HEK293 (cell line): ENCODE measurements at regions not wholly inside any gene's neighbourhood (a gene's known extent, or its start where the extent isn't known, plus 50 kb on each side); places are given as distances from the start of the nearest gene placed in this dataset.

ENCODE experiments used
- CTCF ChIA-PET: fragments of 350-600 bp; formaldehyde crosslinking; extraction: SDS; loops from one replicate; lab custom pipeline; 2021; ENCODE audit warnings: antibody characterized with exemption; lab: Yijun Ruan, JAX
- POLR2A ChIA-PET: fragments of 300-600 bp; formaldehyde crosslinking; extraction: SDS; loops from one replicate; lab custom pipeline; 2020; ENCODE audit warnings: antibody characterized with exemption, inconsistent platforms; lab: Yijun Ruan, JAX
- H3K27ac ChIP-seq: fragments of 200-500 bp; sonication (Bioruptor generic); 2 replicates; pipeline ENCODE4 v1.5.1; 2014; ENCODE audit warnings: low read depth, low read length, control low read depth, inconsistent platforms; ENCODE audit errors: extremely low read depth
- H3K36me3 ChIP-seq, 2 experiments: fragments of 200-500 bp in 1 of 2; sonication (Bioruptor generic) in 1 of 2; 1 replicate in 1 of 2; 2 replicates in 1 of 2; pipeline ENCODE4 v1.5.1; 2014 to 2017; ENCODE audit warnings: inconsistent platforms in 2 of 2, low read length in 2 of 2; ENCODE audit not compliant: control insufficient read depth in 2 of 2, insufficient read depth in 1 of 2
- H3K4me1 ChIP-seq: fragments of 200-500 bp; sonication (Bioruptor generic); 2 replicates; pipeline ENCODE4 v1.5.1; 2014; ENCODE audit warnings: mild to moderate bottlenecking, low read length, inconsistent platforms; ENCODE audit not compliant: control insufficient read depth, insufficient read depth
- H3K4me3 ChIP-seq: 2 replicates; pipeline ENCODE4 v1.5.1; 2011; ENCODE audit warnings: low read depth, mild to moderate bottlenecking, control low read depth, low read length, moderate library complexity
- H3K9me3 ChIP-seq: fragments of 200-500 bp; sonication (Bioruptor generic); 2 replicates; pipeline ENCODE4 v1.5.1; 2014; ENCODE audit warnings: low read depth, low read length, inconsistent platforms; ENCODE audit not compliant: control insufficient read depth, insufficient read depth
- BCL11A ChIP-seq: fragments of 450-650 bp; formaldehyde crosslinking; IDR thresholded peaks from 2 replicates; pipeline ENCODE4 v1.5.1; 2016; ENCODE audit warnings: low read depth, missing biosample characterization, missing genetic modification characterization
- CTCF ChIP-seq: fragments of 450-650 bp; formaldehyde crosslinking; IDR thresholded peaks from 2 replicates; pipeline ENCODE4 v1.5.1; 2016; ENCODE audit warnings: missing biosample characterization, missing genetic modification characterization
- FEZF1 ChIP-seq: fragments of 450-650 bp; formaldehyde crosslinking; IDR thresholded peaks from 2 replicates; pipeline ENCODE4 v1.5.1; 2016; ENCODE audit warnings: missing biosample characterization, missing genetic modification characterization
- HOXD13 ChIP-seq: sonication (generic); formaldehyde crosslinking; IDR thresholded peaks from 2 replicates; pipeline ENCODE4 v1.8.0; 2022; ENCODE audit warnings: missing genetic modification reagents, borderline replicate concordance
- MYNN ChIP-seq: fragments of 450-650 bp; formaldehyde crosslinking; IDR thresholded peaks from 2 replicates; pipeline ENCODE4 v1.5.1; 2016; ENCODE audit warnings: missing biosample characterization, missing genetic modification characterization, borderline replicate concordance
- SCRT2 ChIP-seq: fragments of 450-650 bp; formaldehyde crosslinking; IDR thresholded peaks from 2 replicates; pipeline ENCODE4 v1.5.1; 2016; ENCODE audit warnings: missing biosample characterization, missing genetic modification characterization
- WT1 ChIP-seq: fragments of 450-650 bp; formaldehyde crosslinking; IDR thresholded peaks from 2 replicates; pipeline ENCODE4 v1.5.1; 2016; ENCODE audit warnings: missing biosample characterization, missing genetic modification characterization
- YY2 ChIP-seq: fragments of 450-650 bp; formaldehyde crosslinking; IDR thresholded peaks from 2 replicates; pipeline ENCODE4 v1.5.1; 2016; ENCODE audit warnings: missing biosample characterization, missing genetic modification characterization
- ZFP37 ChIP-seq: fragments of 450-650 bp; formaldehyde crosslinking; IDR thresholded peaks from 2 replicates; pipeline ENCODE4 v1.5.1; 2016; ENCODE audit warnings: missing biosample characterization, missing genetic modification characterization
- ZIC2 ChIP-seq: fragments of 450-650 bp; formaldehyde crosslinking; IDR thresholded peaks from 2 replicates; pipeline ENCODE4 v1.5.1; 2016; ENCODE audit warnings: missing biosample characterization, missing genetic modification characterization
- ZNF121 ChIP-seq: fragments of 450-650 bp; formaldehyde crosslinking; IDR thresholded peaks from 2 replicates; pipeline ENCODE4 v1.5.1; 2016; ENCODE audit warnings: missing biosample characterization, missing genetic modification characterization
- ZNF132 ChIP-seq: fragments of 450-650 bp; formaldehyde crosslinking; IDR thresholded peaks from 2 replicates; pipeline ENCODE4 v1.5.1; 2017; ENCODE audit warnings: missing biosample characterization, missing genetic modification characterization, borderline replicate concordance
- ZNF184 ChIP-seq: fragments of 450-650 bp; IDR thresholded peaks from 2 replicates; pipeline ENCODE4 v1.5.1; 2018; ENCODE audit warnings: missing biosample characterization, mild to moderate bottlenecking, missing genetic modification characterization
- ZNF2 ChIP-seq: fragments of 450-650 bp; formaldehyde crosslinking; IDR thresholded peaks from 2 replicates; pipeline ENCODE4 v1.5.1; 2016; ENCODE audit warnings: missing biosample characterization, missing genetic modification characterization
- ZNF23 ChIP-seq: fragments of 450-650 bp; formaldehyde crosslinking; IDR thresholded peaks from 2 replicates; pipeline ENCODE4 v1.5.1; 2016; ENCODE audit warnings: missing biosample characterization, missing genetic modification characterization, borderline replicate concordance
- ZNF274 ChIP-seq, 2 experiments: fragments of 200-500 bp in 1 of 2; fragments of 450-650 bp in 1 of 2; sonication (Bioruptor generic) in 1 of 2; formaldehyde crosslinking in 1 of 2; IDR thresholded peaks; 2 replicates each; pipeline versions ENCODE4 v1.5.1 to v1.6.1; 2014 to 2016; ENCODE audit warnings: borderline replicate concordance in 1 of 2, inconsistent platforms in 1 of 2, low read length in 1 of 2, missing biosample characterization in 1 of 2, missing genetic modification characterization in 1 of 2
- ZNF324 ChIP-seq: fragments of 450-650 bp; formaldehyde crosslinking; IDR thresholded peaks from 2 replicates; pipeline ENCODE4 v1.5.1; 2016; ENCODE audit warnings: missing biosample characterization, missing genetic modification characterization
- ZNF350 ChIP-seq: fragments of 450-650 bp; formaldehyde crosslinking; IDR thresholded peaks from 2 replicates; pipeline ENCODE4 v1.5.0; 2017; ENCODE audit warnings: missing biosample characterization, mild to moderate bottlenecking, missing genetic modification characterization
- ZNF510 ChIP-seq: fragments of 450-650 bp; formaldehyde crosslinking; IDR thresholded peaks from 2 replicates; pipeline ENCODE4 v1.5.1; 2018; ENCODE audit warnings: mild to moderate bottlenecking, missing genetic modification characterization, missing biosample characterization; ENCODE audit not compliant: insufficient replicate concordance
- ZNF529 ChIP-seq: fragments of 450-650 bp; formaldehyde crosslinking; IDR thresholded peaks from 2 replicates; pipeline ENCODE4 v1.5.1; 2017; ENCODE audit warnings: missing genetic modification characterization, missing biosample characterization; ENCODE audit not compliant: insufficient replicate concordance
- ZNF544 ChIP-seq: fragments of 450-650 bp; formaldehyde crosslinking; IDR thresholded peaks from 2 replicates; pipeline ENCODE4 v1.5.0; 2017; ENCODE audit warnings: missing biosample characterization, missing genetic modification characterization
- ZNF629 ChIP-seq: fragments of 450-650 bp; formaldehyde crosslinking; IDR thresholded peaks from 2 replicates; pipeline ENCODE4 v1.5.1; 2017; ENCODE audit warnings: missing biosample characterization, missing genetic modification characterization
- ZNF664 ChIP-seq: fragments of 450-650 bp; formaldehyde crosslinking; IDR thresholded peaks from 2 replicates; pipeline ENCODE4 v1.5.1; 2016; ENCODE audit warnings: missing biosample characterization, missing genetic modification characterization
- ZNF830 ChIP-seq: fragments of 450-650 bp; IDR thresholded peaks from 2 replicates; pipeline ENCODE4 v1.5.0; 2018; ENCODE audit warnings: missing biosample characterization, missing genetic modification characterization, low read depth, mild to moderate bottlenecking, moderate library complexity
- ZNF837 ChIP-seq: fragments of 450-650 bp; formaldehyde crosslinking; IDR thresholded peaks from 2 replicates; pipeline ENCODE4 v1.5.1; 2016; ENCODE audit warnings: missing biosample characterization, missing genetic modification characterization
- ZNF843 ChIP-seq: fragments of 450-650 bp; formaldehyde crosslinking; IDR thresholded peaks from 2 replicates; pipeline ENCODE4 v1.5.1; 2016; ENCODE audit warnings: missing biosample characterization, missing genetic modification characterization
- ZXDB ChIP-seq: fragments of 450-650 bp; formaldehyde crosslinking; IDR thresholded peaks from 2 replicates; pipeline ENCODE4 v1.5.1; 2016; ENCODE audit warnings: missing biosample characterization, missing genetic modification characterization
- TF ChIP-seq, protein P1 (sequence below): fragments of 450-650 bp; formaldehyde crosslinking; IDR thresholded peaks from 2 replicates; pipeline ENCODE4 v1.5.1; 2016; ENCODE audit warnings: missing biosample characterization, missing genetic modification characterization, low read depth
- TF ChIP-seq, protein P2 (sequence below): fragments of 450-650 bp; formaldehyde crosslinking; IDR thresholded peaks from 2 replicates; pipeline ENCODE4 v1.5.1; 2016; ENCODE audit warnings: missing biosample characterization, missing genetic modification characterization, borderline replicate concordance
- TF ChIP-seq, protein P3 (sequence below): fragments of 450-650 bp; IDR thresholded peaks from 2 replicates; pipeline ENCODE4 v1.5.1; 2018; ENCODE audit warnings: missing biosample characterization, mild to moderate bottlenecking, missing genetic modification characterization

DNA sequence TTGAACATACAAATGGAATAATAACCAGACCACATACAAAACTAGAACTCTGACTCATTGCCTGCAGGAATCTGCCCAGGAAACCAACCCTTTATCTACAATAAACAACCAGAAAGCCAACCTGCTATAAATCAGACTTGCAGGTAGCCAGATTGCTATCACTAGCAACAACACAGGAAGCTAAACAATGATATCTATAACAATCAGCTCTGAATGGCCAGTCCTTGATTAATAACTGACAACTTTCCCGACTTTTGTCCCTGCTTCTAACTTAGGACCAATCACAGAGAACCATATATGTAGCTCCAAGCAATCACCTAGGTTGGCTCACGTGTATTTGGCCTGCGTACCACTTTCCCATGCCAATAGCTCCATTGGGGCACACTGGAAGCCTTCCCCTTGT lies 470.8 kb downstream of the RIT2 start:
- Histone ChIP-seq H3K27ac (no peak overlapping the region), H3K36me3 (no peaks in the 10 kb centered on the region), H3K4me3 (no peak overlapping the region), H3K9me3 (no peaks in the 10 kb centered on the region), H3K4me1 (peaks cover 13% of the 10 kb centered on the region)
- ChIA-PET CTCF (no interaction called here), POLR2A (no interaction called here)
- TF ChIP-seq HOXD13 (CRISPR knock-in tag), result peak; percentile 35; the same call in 1 of the 2 replicates
- TF ChIP-seq ZNF184 (tag by site-specific recombination), result no peak
- no peak for TF ChIP-seq ZNF350
- TF ChIP-seq FEZF1 (tag by site-specific recombination), result peak; percentile 67
- TF ChIP-seq ZNF843, result peak; percentile 55
- no peak for TF ChIP-seq ZNF830 (tag by site-specific recombination)
- peak; percentile 59; the same call in 1 of the 2 replicates for TF ChIP-seq ZXDB (tag by site-specific recombination)
- no peak for TF ChIP-seq ZNF837 (tag by site-specific recombination)
- TF ChIP-seq, protein P1, sequence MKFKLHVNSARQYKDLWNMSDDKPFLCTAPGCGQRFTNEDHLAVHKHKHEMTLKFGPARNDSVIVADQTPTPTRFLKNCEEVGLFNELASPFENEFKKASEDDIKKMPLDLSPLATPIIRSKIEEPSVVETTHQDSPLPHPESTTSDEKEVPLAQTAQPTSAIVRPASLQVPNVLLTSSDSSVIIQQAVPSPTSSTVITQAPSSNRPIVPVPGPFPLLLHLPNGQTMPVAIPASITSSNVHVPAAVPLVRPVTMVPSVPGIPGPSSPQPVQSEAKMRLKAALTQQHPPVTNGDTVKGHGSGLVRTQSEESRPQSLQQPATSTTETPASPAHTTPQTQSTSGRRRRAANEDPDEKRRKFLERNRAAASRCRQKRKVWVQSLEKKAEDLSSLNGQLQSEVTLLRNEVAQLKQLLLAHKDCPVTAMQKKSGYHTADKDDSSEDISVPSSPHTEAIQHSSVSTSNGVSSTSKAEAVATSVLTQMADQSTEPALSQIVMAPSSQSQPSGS (tag by site-specific recombination), result no peak
- TF ChIP-seq SCRT2 (tag by site-specific recombination), result no peak
- peak; percentile 43; the same call in 1 of the 2 replicates for TF ChIP-seq ZIC2 (tag by site-specific recombination)
- TF ChIP-seq ZNF2 (tag by site-specific recombination), result no peak
- TF ChIP-seq ZNF510, result no peak
- TF ChIP-seq, protein P2, sequence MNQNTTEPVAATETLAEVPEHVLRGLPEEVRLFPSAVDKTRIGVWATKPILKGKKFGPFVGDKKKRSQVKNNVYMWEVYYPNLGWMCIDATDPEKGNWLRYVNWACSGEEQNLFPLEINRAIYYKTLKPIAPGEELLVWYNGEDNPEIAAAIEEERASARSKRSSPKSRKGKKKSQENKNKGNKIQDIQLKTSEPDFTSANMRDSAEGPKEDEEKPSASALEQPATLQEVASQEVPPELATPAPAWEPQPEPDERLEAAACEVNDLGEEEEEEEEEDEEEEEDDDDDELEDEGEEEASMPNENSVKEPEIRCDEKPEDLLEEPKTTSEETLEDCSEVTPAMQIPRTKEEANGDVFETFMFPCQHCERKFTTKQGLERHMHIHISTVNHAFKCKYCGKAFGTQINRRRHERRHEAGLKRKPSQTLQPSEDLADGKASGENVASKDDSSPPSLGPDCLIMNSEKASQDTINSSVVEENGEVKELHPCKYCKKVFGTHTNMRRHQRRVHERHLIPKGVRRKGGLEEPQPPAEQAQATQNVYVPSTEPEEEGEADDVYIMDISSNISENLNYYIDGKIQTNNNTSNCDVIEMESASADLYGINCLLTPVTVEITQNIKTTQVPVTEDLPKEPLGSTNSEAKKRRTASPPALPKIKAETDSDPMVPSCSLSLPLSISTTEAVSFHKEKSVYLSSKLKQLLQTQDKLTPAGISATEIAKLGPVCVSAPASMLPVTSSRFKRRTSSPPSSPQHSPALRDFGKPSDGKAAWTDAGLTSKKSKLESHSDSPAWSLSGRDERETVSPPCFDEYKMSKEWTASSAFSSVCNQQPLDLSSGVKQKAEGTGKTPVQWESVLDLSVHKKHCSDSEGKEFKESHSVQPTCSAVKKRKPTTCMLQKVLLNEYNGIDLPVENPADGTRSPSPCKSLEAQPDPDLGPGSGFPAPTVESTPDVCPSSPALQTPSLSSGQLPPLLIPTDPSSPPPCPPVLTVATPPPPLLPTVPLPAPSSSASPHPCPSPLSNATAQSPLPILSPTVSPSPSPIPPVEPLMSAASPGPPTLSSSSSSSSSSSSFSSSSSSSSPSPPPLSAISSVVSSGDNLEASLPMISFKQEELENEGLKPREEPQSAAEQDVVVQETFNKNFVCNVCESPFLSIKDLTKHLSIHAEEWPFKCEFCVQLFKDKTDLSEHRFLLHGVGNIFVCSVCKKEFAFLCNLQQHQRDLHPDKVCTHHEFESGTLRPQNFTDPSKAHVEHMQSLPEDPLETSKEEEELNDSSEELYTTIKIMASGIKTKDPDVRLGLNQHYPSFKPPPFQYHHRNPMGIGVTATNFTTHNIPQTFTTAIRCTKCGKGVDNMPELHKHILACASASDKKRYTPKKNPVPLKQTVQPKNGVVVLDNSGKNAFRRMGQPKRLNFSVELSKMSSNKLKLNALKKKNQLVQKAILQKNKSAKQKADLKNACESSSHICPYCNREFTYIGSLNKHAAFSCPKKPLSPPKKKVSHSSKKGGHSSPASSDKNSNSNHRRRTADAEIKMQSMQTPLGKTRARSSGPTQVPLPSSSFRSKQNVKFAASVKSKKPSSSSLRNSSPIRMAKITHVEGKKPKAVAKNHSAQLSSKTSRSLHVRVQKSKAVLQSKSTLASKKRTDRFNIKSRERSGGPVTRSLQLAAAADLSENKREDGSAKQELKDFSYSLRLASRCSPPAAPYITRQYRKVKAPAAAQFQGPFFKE (tag by site-specific recombination), result no peak
- no peak for TF ChIP-seq YY2 (tag by site-specific recombination)
- no peak for TF ChIP-seq ZNF544 (tag by site-specific recombination)
- TF ChIP-seq ZNF629 (tag by site-specific recombination), result no peak
- no peak for TF ChIP-seq ZNF324 (tag by site-specific recombination)
- no peak for TF ChIP-seq ZNF132
- no peak for TF ChIP-seq ZNF529 (tag by site-specific recombination)
- TF ChIP-seq ZFP37 (tag by site-specific recombination), result no peak
- TF ChIP-seq, protein P3, sequence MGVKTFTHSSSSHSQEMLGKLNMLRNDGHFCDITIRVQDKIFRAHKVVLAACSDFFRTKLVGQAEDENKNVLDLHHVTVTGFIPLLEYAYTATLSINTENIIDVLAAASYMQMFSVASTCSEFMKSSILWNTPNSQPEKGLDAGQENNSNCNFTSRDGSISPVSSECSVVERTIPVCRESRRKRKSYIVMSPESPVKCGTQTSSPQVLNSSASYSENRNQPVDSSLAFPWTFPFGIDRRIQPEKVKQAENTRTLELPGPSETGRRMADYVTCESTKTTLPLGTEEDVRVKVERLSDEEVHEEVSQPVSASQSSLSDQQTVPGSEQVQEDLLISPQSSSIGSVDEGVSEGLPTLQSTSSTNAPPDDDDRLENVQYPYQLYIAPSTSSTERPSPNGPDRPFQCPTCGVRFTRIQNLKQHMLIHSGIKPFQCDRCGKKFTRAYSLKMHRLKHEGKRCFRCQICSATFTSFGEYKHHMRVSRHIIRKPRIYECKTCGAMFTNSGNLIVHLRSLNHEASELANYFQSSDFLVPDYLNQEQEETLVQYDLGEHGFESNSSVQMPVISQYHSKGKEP, result no peak
- no peak for TF ChIP-seq CTCF (tag by site-specific recombination)
- no peak for TF ChIP-seq MYNN (tag by site-specific recombination)
- TF ChIP-seq BCL11A (tag by site-specific recombination), result no peak
- TF ChIP-seq ZNF121, result no peak
- TF ChIP-seq ZNF664, result no peak
- no peak for TF ChIP-seq WT1 (tag by site-specific recombination)
- TF ChIP-seq ZNF274 (IDR thresholded peaks at IDR 0.05; ENCODE audit: low read length), result no peak
- TF ChIP-seq ZNF274 (tag by site-specific recombination; IDR thresholded peaks at IDR 0.05; ENCODE audit: borderline replicate concordance), result no peak
- no peak for TF ChIP-seq ZNF23 (tag by site-specific recombination)
